ENCODE measurements at regions not wholly inside any gene's neighbourhood (a gene's known extent, or its start where the extent isn't known, plus 50 kb on each side); places are given as distances from the start of the nearest gene placed in this dataset.

DNA sequence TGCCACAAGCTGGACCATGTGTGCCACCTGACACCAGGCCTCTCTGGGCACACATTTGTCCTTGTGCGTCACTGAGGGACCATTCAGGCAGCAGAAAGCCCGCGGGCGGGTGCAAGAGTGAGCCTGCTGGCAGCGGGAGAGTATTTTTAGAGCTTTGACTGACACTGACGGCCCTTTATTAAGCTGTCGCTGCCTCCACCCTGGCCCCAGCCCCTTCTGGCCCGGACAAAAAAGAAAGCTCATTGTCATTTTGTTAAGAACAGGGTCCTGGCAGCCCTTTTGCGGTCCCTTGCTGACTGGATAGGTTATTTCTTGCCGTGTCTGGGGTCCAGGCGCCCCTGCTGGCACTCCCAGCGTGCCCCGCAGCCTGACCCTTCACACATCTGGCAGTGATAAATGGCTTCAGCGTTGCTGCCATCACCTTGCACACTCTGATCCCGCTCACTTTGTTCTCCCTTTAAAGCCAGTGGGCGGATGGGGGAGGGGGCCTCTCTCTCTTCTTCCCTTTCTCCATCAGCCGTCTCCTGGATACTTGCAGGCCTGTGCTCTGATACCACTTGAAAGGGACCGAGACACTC lies 78.4 kb upstream of the NKD1 start:
- no peak for DNase-seq (ENCODE audit: low read depth in 2 of 2)

DNA sequence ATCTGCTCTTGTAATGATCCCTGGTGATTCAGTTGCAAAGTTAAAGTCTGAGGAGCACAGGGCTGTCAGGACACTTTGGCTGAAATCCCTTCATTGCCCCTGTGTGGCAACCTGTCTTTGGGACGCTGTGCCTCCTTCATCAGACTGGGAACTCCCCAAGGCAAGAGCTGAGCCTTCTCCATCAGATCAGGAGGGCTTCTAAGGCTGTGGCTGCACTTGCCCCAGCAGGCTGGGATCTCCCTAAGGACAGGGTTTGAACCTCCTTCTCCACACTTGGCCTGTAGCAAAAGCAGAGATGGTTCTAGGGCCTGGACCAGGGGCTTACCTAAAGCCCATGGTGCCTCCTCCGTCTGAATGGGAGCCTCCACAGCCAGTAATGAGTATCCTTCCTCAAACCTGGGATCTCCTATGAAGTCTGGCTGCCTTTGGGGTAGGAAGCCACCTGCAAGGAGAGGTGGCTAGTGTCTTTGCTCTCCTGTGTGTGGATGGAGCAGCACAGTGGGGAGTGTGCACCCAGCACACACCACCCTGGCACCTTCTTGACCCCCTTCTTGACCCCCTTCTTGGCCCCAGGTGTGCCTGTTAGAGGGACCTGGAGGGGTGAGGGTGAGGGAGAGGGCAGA lies 79.0 kb upstream of the NKD1 start:
- DNase-seq (ENCODE audit: low read depth in 2 of 2): no peak

DNA sequence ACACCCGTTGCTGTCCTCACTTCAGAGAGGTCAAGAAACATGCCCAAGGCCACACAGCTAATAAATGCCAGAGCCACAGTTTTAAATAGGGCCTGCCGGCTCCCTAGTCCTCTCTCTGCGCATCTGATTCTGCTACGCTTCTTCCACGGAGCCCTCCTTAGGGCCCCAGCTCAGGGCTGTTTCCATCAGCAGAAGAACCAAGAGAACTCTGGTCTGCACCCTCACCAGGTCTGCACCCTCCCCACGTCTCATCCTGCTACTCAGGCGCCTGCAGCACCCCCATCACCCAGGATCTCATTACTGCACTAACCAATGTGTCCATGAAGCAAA lies 79.5 kb upstream of the NKD1 start:
- DNase-seq (ENCODE audit: low read depth in 2 of 2): no peak

GRCh38 chr16:50467943-50468748 lies 80.0 kb upstream of the NKD1 start:
- no peak for DNase-seq (ENCODE audit: low read depth in 2 of 2)

GRCh38 chr16:50467559-50467942 lies 80.6 kb upstream of the NKD1 start:
- DNase-seq (ENCODE audit: low read depth in 2 of 2): no peak

- no peak for DNase-seq (ENCODE audit: low read depth in 2 of 2)
Measured at GRCh38 chr16:50466170-50466569, 82.0 kb upstream of the NKD1 start.

GRCh38 chr16:50464325-50465290 lies 83.6 kb upstream of the NKD1 start:
- DNase-seq (ENCODE audit: low read depth in 2 of 2): no peak

- no peak for DNase-seq (ENCODE audit: low read depth in 2 of 2)
Measured at GRCh38 chr16:50463581-50464324, 84.4 kb upstream of the NKD1 start.

GRCh38 chr16:50462793-50463507 lies 85.2 kb upstream of the NKD1 start:
- no peak for DNase-seq (ENCODE audit: low read depth in 2 of 2)

- DNase-seq (ENCODE audit: low read depth in 2 of 2): no peak
Measured at GRCh38 chr16:50461400-50461760, 86.8 kb upstream of the NKD1 start.

- DNase-seq (ENCODE audit: low read depth in 2 of 2): no peak
Measured at GRCh38 chr16:50460538-50461399, 87.4 kb upstream of the NKD1 start.

DNA sequence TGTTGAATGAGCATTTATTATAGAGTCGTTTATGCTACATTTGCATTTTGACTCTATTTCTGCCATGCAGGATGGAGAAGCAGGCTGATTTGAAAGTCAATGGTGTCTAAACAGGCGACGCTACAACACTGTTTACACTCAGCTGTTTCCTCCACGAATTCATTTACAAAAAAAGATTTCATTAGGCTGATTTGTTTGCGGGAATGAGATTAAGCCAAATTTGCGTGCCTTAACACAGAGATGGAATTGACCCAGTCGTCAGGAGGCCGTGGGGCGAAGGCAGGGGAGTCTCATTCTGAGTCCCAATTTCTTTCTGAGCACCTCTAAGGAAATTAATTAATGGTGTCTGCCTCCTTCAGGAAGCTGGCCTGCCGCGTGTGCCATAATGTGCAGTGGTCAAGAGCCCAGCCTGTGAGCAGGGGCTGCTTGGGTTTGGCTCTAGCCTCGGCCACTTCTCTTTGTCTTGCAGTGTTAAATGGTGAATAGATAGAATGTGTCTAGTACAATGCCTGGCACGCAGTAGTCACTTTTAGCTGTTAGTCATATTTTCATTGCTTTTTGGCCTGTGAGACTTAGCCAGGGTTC lies 88.6 kb upstream of the NKD1 start:
- DNase-seq (ENCODE audit: low read depth in 2 of 2): no peak

DNA sequence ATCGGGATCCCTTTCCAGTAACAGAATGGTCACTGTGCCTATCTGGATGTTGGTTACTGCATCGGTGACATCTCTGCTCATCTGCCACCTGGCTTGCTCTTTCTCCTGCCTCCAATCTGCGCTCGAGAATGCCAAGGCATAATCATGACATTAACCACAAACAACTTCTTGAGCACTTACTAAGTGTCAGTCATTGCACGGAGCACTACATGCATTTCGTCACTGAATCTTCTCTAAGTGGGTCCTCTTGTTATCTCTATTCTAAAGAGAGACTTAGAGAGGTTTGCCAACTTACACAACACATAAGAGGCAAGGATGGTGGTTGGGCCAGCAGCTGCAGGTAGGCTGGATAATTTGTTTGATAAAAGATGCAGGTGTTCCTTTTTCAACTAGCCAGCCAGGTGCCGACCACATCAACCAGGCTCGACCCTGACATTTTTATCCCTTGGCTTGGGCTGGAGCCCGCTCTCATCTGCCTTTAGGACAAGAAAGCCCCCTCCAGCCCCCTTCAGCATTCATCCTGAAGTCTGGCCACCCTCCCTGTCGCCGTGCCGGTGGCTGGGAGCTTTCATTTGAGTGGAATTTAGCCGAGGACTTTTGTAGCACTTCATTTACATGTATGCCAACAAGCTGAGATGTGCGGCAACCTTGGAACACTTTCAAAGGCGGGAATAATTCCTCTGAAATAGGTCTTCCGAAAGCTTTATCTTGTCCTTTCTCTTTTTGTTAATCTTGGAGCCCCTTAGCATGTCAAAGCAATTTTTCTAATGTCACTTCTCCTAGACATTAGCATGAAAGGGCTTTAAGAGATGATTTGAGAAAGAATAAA lies 89.3 kb upstream of the NKD1 start:
- DNase-seq (ENCODE audit: low read depth in 2 of 2): no peak

DNA sequence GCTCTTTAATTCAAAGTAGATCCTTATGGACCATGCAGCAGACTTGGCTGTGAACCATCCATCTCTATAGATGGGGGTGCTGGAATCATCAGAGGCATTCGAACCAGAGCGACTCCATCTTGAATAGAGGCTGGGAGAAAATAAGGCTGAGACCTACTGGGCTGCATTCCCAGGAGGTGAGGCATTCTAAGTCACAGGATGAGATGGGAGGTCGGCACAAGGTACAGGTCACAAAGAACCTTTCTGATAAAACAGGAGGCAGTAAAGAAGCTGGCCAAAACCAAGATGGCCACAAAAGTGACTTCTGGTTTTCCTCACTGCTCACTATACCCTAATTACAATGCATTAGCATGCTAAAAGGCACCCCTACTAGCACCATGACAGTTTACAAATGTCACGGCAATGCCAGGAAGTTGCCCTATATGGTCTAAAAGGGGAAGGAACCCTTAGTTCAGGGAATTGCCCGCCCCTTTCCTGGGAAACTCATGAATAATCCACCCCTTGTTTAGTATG lies 89.2 kb upstream of the BRD7 start:
- DNase-seq (ENCODE audit: low read depth in 2 of 2): no peak

DNA sequence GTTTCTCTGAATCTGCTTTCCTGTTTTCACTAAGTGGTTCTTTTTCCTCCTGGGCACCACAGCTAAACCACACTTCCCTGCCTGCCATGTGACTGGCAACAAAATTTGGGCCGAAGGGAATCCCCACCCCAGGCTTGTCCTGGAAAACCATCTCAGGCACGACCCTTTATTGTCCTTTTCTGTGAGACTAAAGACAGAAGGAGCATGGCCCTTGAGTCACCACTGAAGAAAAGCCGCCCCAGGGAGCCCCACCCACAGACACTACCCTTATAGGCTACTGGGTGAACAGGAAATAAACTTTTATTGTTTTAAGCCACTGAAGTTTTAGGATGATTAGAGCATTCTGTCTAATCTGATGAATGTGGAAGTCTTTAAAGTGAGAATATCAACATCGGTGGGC lies 88.6 kb upstream of the BRD7 start:
- no peak for DNase-seq (ENCODE audit: low read depth in 2 of 2)

- DNase-seq (ENCODE audit: low read depth in 2 of 2): no peak
Measured at GRCh38 chr16:50455288-50455845, 86.6 kb upstream of the BRD7 start.

DNA sequence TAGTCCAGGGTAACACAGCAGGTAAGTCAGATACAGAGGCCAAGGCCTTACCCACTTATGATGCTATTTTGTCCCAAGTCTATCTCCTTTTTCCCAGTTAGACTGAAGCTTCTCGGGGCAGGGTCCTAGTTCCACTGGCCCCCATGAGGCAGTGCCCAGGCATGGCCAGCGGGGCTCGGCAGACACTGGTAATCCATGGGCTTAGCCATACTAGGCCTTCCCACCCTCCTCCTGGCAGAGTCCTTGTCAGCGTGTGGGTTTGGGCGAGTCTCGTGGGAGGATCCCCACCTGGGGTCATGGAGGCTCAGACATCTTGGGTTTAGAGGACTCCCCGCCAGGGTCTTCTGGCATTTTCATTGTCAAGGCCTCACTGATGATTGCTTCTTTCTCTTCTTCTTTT lies 84.7 kb upstream of the BRD7 start:
- DNase-seq (ENCODE audit: low read depth in 2 of 2): no peak

DNA sequence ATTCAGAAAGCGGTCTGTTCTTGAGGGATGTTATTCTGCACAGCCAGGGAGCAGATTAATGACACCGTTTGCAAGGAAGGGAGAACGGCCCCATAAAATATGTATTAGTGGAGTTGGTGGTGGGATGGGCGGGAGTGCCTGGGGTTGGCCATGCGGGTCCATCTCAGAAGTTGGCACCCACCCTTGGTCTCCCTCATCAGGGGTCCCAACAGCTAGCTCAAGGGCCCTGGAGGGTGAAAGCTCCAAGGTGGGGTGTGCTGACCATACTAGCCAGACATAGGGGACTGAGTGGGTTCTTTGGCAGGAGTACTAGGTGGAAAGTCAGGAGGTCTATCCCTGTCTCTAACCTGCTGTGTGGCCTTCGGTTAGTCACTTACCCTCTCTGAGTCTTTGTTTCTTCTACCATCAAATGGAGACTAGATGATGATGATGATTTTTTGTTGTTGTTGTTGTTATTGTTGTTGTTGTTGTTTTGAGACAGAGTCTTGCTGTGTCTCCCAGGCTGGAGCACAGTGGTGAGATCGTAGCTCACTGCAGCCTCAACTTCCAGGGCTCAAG lies 83.2 kb upstream of the BRD7 start:
- no peak for DNase-seq (ENCODE audit: low read depth in 2 of 2)

Data from dermis microvascular lymphatic vessel endothelial cell (primary cell).